ENCODE measurements at regions not wholly inside any gene's neighbourhood (a gene's known extent, or its start where the extent isn't known, plus 50 kb on each side); places are given as distances from the start of the nearest gene placed in this dataset.

- CTCF ChIA-PET, result no interaction called here
Measured at GRCh38 chr3:46093966-46094365, 66.7 kb upstream of the XCR1 start.

More at GRCh38 chr3:46093966-46094365, 66.7 kb upstream of the XCR1 start:
- Histone ChIP-seq H2AK5ac (ENCODE audit: low read depth, low read length) (no peak overlapping the region), H3K9me3 (ENCODE audit: control insufficient read depth, insufficient read depth, low read length) (no peaks in the 10 kb centered on the region), H3K27ac (ENCODE audit: insufficient read depth, low read length) (no peak overlapping the region), H4K5ac (ENCODE audit: low read depth, low read length) (no peak overlapping the region), H4K8ac (ENCODE audit: low read depth in 2 of 2, low read length in 2 of 2) (no peak overlapping the region), H2BK20ac (ENCODE audit: low read depth, low read length) (no peak overlapping the region), H3K18ac (ENCODE audit: low read depth, low read length) (no peak overlapping the region), H2BK120ac (ENCODE audit: low read depth, low read length) (no peak overlapping the region), H2AFZ (replicated peaks; ENCODE audit: low read length, poor library complexity) (no peak overlapping the region), H3K56ac (ENCODE audit: extremely low read depth, insufficient read depth, low read length) (no peak overlapping the region), H3K79me1 (ENCODE audit: low read depth in 1 of 2, low read length in 2 of 2) (no peaks in the 10 kb centered on the region), H3K36me3 (ENCODE audit: control insufficient read depth, insufficient read depth, low read length) (no peaks in the 10 kb centered on the region), H3K23ac (ENCODE audit: low read depth, low read length) (no peak overlapping the region), H2AK9ac (replicated peaks; ENCODE audit: low read depth, low read length, poor library complexity) (no peak overlapping the region), H3K4me2 (ENCODE audit: low read depth, low read length) (no peak overlapping the region), H2BK15ac (ENCODE audit: low read depth, low read length) (no peak overlapping the region), H3K27me3 (ENCODE audit: control insufficient read depth, insufficient read depth, low read length) (peaks cover 5% of the 10 kb centered on the region; the same call in 1 of the 2 replicates), H3K4me1 (ENCODE audit: control insufficient read depth, insufficient read depth, low read length) (peaks cover 10% of the 10 kb centered on the region), H3K9ac (ENCODE audit: low read depth, low read length) (no peak overlapping the region), H3K4ac (ENCODE audit: low read depth, low read length) (no peak overlapping the region), H3K9me1 (ENCODE audit: insufficient read depth, low read length) (peaks cover 3% of the 10 kb centered on the region; the same call in 1 of the 2 replicates), H4K91ac (ENCODE audit: insufficient read depth, low read depth, low read length) (no peak overlapping the region), H4K20me1 (ENCODE audit: insufficient read depth, low read length) (no peaks in the 10 kb centered on the region), H3K4me3 (ENCODE audit: insufficient read depth, low read depth, low read length) (no peak overlapping the region), H3K14ac (replicated peaks; ENCODE audit: low read depth, low read length) (no peak overlapping the region), H2BK5ac (ENCODE audit: low read depth, low read length, poor library complexity, severe bottlenecking) (no peak overlapping the region)
- intact Hi-C loops (cut with micrococcal nuclease), result no loop called here
- POLR2A ChIA-PET (ENCODE audit: unreplicated experiment), result no interaction called here
- no peak for TF ChIP-seq RAD21 (IDR thresholded peaks at IDR 0.05; ENCODE audit: low read length)
- TF ChIP-seq MAFK (IDR thresholded peaks at IDR 0.05; ENCODE audit: low read depth, low read length), result no peak
- no peak for TF ChIP-seq USF2 (IDR thresholded peaks at IDR 0.05; ENCODE audit: low read depth, low read length)
- no peak for TF ChIP-seq RFX5 (IDR thresholded peaks at IDR 0.05; ENCODE audit: low read depth, low read length)
- no peak for TF ChIP-seq NFE2L2 (IDR thresholded peaks at IDR 0.05; ENCODE audit: low read depth, low read length)
- no peak for TF ChIP-seq SMC3 (IDR thresholded peaks at IDR 0.05; ENCODE audit: low read depth, low read length)
- no peak for TF ChIP-seq BHLHE40 (IDR thresholded peaks at IDR 0.05; ENCODE audit: low read depth, low read length)
- TF ChIP-seq ELK1 (IDR thresholded peaks at IDR 0.05; ENCODE audit: borderline replicate concordance, low read depth, low read length), result no peak
- no peak for TF ChIP-seq CEBPB (IDR thresholded peaks at IDR 0.05; ENCODE audit: low read depth, low read length)
- no peak for TF ChIP-seq CTCF (conservative IDR thresholded peaks at IDR 0.05; ENCODE audit: low read depth, low read length)
- TF ChIP-seq MXI1 (IDR thresholded peaks at IDR 0.05; ENCODE audit: borderline replicate concordance, low read depth, low read length), result no peak
- no peak for TF ChIP-seq FOS (IDR thresholded peaks at IDR 0.05; ENCODE audit: low read depth, low read length)
- no peak for TF ChIP-seq RCOR1 (IDR thresholded peaks at IDR 0.05; ENCODE audit: insufficient replicate concordance, low read length)
- dilution Hi-C loops (cut with HindIII; ENCODE audit: low sequenced_read_pairs, unreplicated experiment), result no loop called here
- no TSS peak for BruUV-seq (replicated peaks)
- ATAC-seq (ENCODE audit: low read depth) (no peak), DNase-seq (no peak)
- in situ Hi-C loops (cut with MboI; ENCODE audit: low sequenced_read_pairs), result loop anchor here (25.0 kb wide), 1 partner anchor 1057 kb away; the partner anchor contains the start of gene CLEC3B
- no CpG with 5 or more reads among the region's 4 CpGs for WGBS, 2 experiments (ENCODE audit: extremely low coverage in 2 of 2, insufficient read length in 1 of 2)

All from IMR-90 (cell line).